WTC11 (cell line): ENCODE measurements at regions not wholly inside any gene's neighbourhood (a gene's known extent, or its start where the extent isn't known, plus 50 kb on each side); places are given as distances from the start of the nearest gene placed in this dataset.

Experiments used
- ATAC-seq: fragments of 200-7000 bp; cut with Tn5 transposase; 2 replicates; pipeline ENCODE4 v1.10.0; 2021; ENCODE audit warnings: mild to moderate bottlenecking, moderate library complexity
- CTCF ChIA-PET: fragments of 300-600 bp; sonication (Branson Sonifier 250); formaldehyde crosslinking; loops from one replicate; lab custom pipeline; 2021; ENCODE audit warnings: antibody characterized with exemption; lab: Charles Lee
- POLR2A ChIA-PET: fragments of 350-600 bp; sonication (Branson Sonifier 250); formaldehyde crosslinking; loops from one replicate; lab custom pipeline; 2021; ENCODE audit warnings: antibody characterized with exemption; lab: Charles Lee
- DNase-seq: peaks from one replicate; pipeline ENCODE4 v3.0.0; 2021; ENCODE audit warnings: low spot score
- H3K27ac Mint-ChIP-seq: 2 replicates; pipeline ENCODE4 v1.8.0; 2021; ENCODE audit warnings: mixed read lengths
- H3K27me3 Mint-ChIP-seq: 2 replicates; pipeline ENCODE4 v1.8.0; 2021; ENCODE audit warnings: low read depth, mild to moderate bottlenecking, moderate library complexity, mixed read lengths
- H3K36me3 Mint-ChIP-seq: 2 replicates; pipeline ENCODE4 v1.8.0; 2021; ENCODE audit warnings: mixed read lengths
- H3K4me1 Mint-ChIP-seq: 2 replicates; pipeline ENCODE4 v1.8.0; 2022; ENCODE audit warnings: mixed read lengths
- H3K4me3 Mint-ChIP-seq: 2 replicates; pipeline ENCODE4 v1.8.0; 2021; ENCODE audit warnings: mild to moderate bottlenecking, moderate library complexity, mixed read lengths
- H3K9me3 Mint-ChIP-seq: 2 replicates; pipeline ENCODE4 v1.8.0; 2021; ENCODE audit warnings: mixed read lengths
- ATF1 ChIP-seq: sonication (generic); formaldehyde crosslinking; IDR thresholded peaks from 2 replicates; pipeline ENCODE4 v1.8.1; 2023; ENCODE audit warnings: mild to moderate bottlenecking, moderate library complexity, missing genetic modification reagents
- ATF2 ChIP-seq: sonication (generic); formaldehyde crosslinking; IDR thresholded peaks from 2 replicates; pipeline ENCODE4 v1.8.1; 2022; ENCODE audit warnings: low read depth, missing genetic modification reagents, borderline replicate concordance
- ATF3 ChIP-seq: sonication (generic); formaldehyde crosslinking; conservative IDR thresholded peaks from 2 replicates; pipeline ENCODE4 v1.8.1; 2022; ENCODE audit warnings: mild to moderate bottlenecking, missing genetic modification reagents
- E2F5 ChIP-seq: sonication (generic); formaldehyde crosslinking; IDR thresholded peaks from 2 replicates; pipeline ENCODE4 v1.8.1; 2022; ENCODE audit warnings: mild to moderate bottlenecking, moderate library complexity, missing genetic modification reagents
- ELF4 ChIP-seq: sonication (generic); formaldehyde crosslinking; IDR thresholded peaks from 2 replicates; pipeline ENCODE4 v1.8.1; 2022; ENCODE audit warnings: low read depth, mild to moderate bottlenecking, moderate library complexity, missing genetic modification reagents
- ERG ChIP-seq: fragments of 250-450 bp; sonication (Bioruptor Pico); IDR thresholded peaks from 2 replicates; pipeline ENCODE4 v1.8.0; 2021; ENCODE audit warnings: mild to moderate bottlenecking
- ESRRA ChIP-seq: sonication (generic); formaldehyde crosslinking; IDR thresholded peaks from 2 replicates; pipeline ENCODE4 v1.8.1; 2022; ENCODE audit warnings: mild to moderate bottlenecking, missing genetic modification reagents, borderline replicate concordance
- GRHL2 ChIP-seq: fragments of 250-450 bp; sonication (Bioruptor Pico); IDR thresholded peaks from 2 replicates; pipeline ENCODE4 v1.8.0; 2022; ENCODE audit warnings: mild to moderate bottlenecking, moderate library complexity; ENCODE audit not compliant: insufficient replicate concordance, severe bottlenecking
- GTF2I ChIP-seq: fragments of 250-450 bp; sonication (Bioruptor Pico); conservative IDR thresholded peaks from 2 replicates; pipeline ENCODE4 v1.4.0; 2021; ENCODE audit warnings: mild to moderate bottlenecking
- IRF2 ChIP-seq: sonication (generic); formaldehyde crosslinking; IDR thresholded peaks from 2 replicates; pipeline ENCODE4 v1.8.0; 2022; ENCODE audit warnings: low read depth, missing genetic modification reagents, borderline replicate concordance
- JAZF1 ChIP-seq: fragments of 250-450 bp; sonication (Bioruptor Pico); IDR thresholded peaks from 2 replicates; pipeline ENCODE4 v1.9.0; 2021; ENCODE audit warnings: moderate library complexity, mild to moderate bottlenecking, inconsistent platforms
- JUN ChIP-seq: sonication (generic); formaldehyde crosslinking; IDR thresholded peaks from 2 replicates; pipeline ENCODE4 v1.8.0; 2023; ENCODE audit warnings: mild to moderate bottlenecking, missing genetic modification reagents
- NR1H2 ChIP-seq: sonication (generic); formaldehyde crosslinking; IDR thresholded peaks from 2 replicates; pipeline ENCODE4 v1.9.0; 2021; ENCODE audit warnings: mild to moderate bottlenecking, moderate library complexity, missing genetic modification reagents
- PREB ChIP-seq: sonication (generic); formaldehyde crosslinking; IDR thresholded peaks from 2 replicates; pipeline ENCODE4 v1.8.1; 2022; ENCODE audit warnings: mild to moderate bottlenecking, missing genetic modification reagents, moderate library complexity, borderline replicate concordance
- PRRX2 ChIP-seq: fragments of 250-450 bp; sonication (Bioruptor Pico); IDR thresholded peaks from 2 replicates; pipeline ENCODE4 v1.8.0; 2021; ENCODE audit warnings: mild to moderate bottlenecking
- TEAD1 ChIP-seq: sonication (generic); formaldehyde crosslinking; IDR thresholded peaks from 2 replicates; pipeline ENCODE4 v1.8.0; 2022; ENCODE audit warnings: mild to moderate bottlenecking, missing genetic modification reagents
- TEAD4 ChIP-seq: sonication (generic); formaldehyde crosslinking; IDR thresholded peaks from 2 replicates; pipeline ENCODE4 v1.8.0; 2022; ENCODE audit warnings: mild to moderate bottlenecking, missing genetic modification reagents
- TP53 ChIP-seq: sonication (generic); formaldehyde crosslinking; IDR thresholded peaks from 2 replicates; pipeline ENCODE4 v1.8.1; 2023; ENCODE audit warnings: mild to moderate bottlenecking, missing genetic modification reagents
- USF1 ChIP-seq: sonication (generic); formaldehyde crosslinking; IDR thresholded peaks from 2 replicates; pipeline ENCODE4 v1.8.0; 2022; ENCODE audit warnings: mild to moderate bottlenecking, missing genetic modification reagents
- ZMAT4 ChIP-seq: fragments of 250-450 bp; sonication (Bioruptor Pico); IDR thresholded peaks from 2 replicates; pipeline ENCODE4 v1.9.0; 2021; ENCODE audit warnings: mild to moderate bottlenecking
- ZNF232 ChIP-seq: sonication (generic); formaldehyde crosslinking; IDR thresholded peaks from 2 replicates; pipeline ENCODE4 v1.8.0; 2022; ENCODE audit warnings: mild to moderate bottlenecking, missing genetic modification reagents
- ZNF317 ChIP-seq: sonication (generic); formaldehyde crosslinking; IDR thresholded peaks from 2 replicates; pipeline ENCODE4 v1.8.1; 2023; ENCODE audit warnings: low read depth, mild to moderate bottlenecking, moderate library complexity, missing genetic modification reagents, borderline replicate concordance
- ZNF512 ChIP-seq: sonication (generic); formaldehyde crosslinking; IDR thresholded peaks from 2 replicates; pipeline ENCODE4 v1.8.1; 2022; ENCODE audit warnings: missing genetic modification reagents, borderline replicate concordance
- ZNF532 ChIP-seq: fragments of 250-450 bp; sonication (Bioruptor Pico); IDR thresholded peaks from 2 replicates; pipeline ENCODE4 v1.9.0; 2021; ENCODE audit warnings: mild to moderate bottlenecking, borderline replicate concordance

- 0 out of 2 replicates have a peak, but pooled peaks cover 5% of the 10 kb centered on the region for H3K36me3 Mint-ChIP-seq
- DNase-seq: no peak
- CTCF ChIA-PET: no interaction called here
- H3K27me3 Mint-ChIP-seq: no peaks in the 10 kb centered on the region
- H3K4me1 Mint-ChIP-seq: peaks cover 30% of the 10 kb centered on the region
- ATAC-seq: no peak
- TF ChIP-seq ELF4 (CRISPR knock-in tag) (no peak), PRRX2 (CRISPR knock-in tag) (no peak), GRHL2 (no peak), NR1H2 (CRISPR knock-in tag) (no peak), TEAD4 (CRISPR knock-in tag) (no peak), GTF2I (no peak), ZMAT4 (CRISPR knock-in tag) (no peak), TEAD1 (no peak), TP53 (CRISPR knock-in tag) (no peak), ZNF317 (no peak), JAZF1 (CRISPR knock-in tag) (no peak), JUN (no peak), PREB (no peak), ATF3 (CRISPR knock-in tag) (no peak), ZNF232 (CRISPR knock-in tag) (no peak), ERG (CRISPR knock-in tag) (no peak), ATF1 (no peak), ZNF532 (CRISPR knock-in tag) (no peak)
- POLR2A ChIA-PET: interaction anchor here (0.6 kb wide), 1 partner anchor 9 kb away, joined by 4 read pairs; no protein-coding TSS in a partner anchor
- peaks cover 7% of the 10 kb centered on the region for H3K9me3 Mint-ChIP-seq
- H3K4me3 Mint-ChIP-seq: no peak overlapping the region
- no peak overlapping the region for H3K27ac Mint-ChIP-seq
Observed at GRCh38 chr7:68205826-68206225, 1209.2 kb downstream of the TYW1 start.

GRCh38 chr7:68206946-68207485, 1210.4 kb downstream of the TYW1 start:
- Mint-ChIP-seq H3K9me3 (no peaks in the 10 kb centered on the region), H3K4me1 (peaks cover 39% of the 10 kb centered on the region), H3K27ac (no peak overlapping the region), H3K4me3 (no peak overlapping the region), H3K27me3 (no peaks in the 10 kb centered on the region), H3K36me3 (no peaks in the 10 kb centered on the region)
- ChIA-PET POLR2A (interaction anchor here (0.5 kb wide), 1 partner anchor 559 kb away, joined by 4 read pairs; no protein-coding TSS in a partner anchor), CTCF (interaction anchor here (0.7 kb wide), 1 partner anchor 213 kb away, joined by 3 read pairs; no protein-coding TSS in a partner anchor)
- DNase-seq (no peak), ATAC-seq (no peak)
- no peak for TF ChIP-seq ATF2
- TF ChIP-seq JAZF1 (CRISPR knock-in tag): no peak
- TF ChIP-seq ZNF512 (CRISPR knock-in tag): no peak
- no peak for TF ChIP-seq IRF2 (CRISPR knock-in tag)
- no peak for TF ChIP-seq USF1 (CRISPR knock-in tag)
- no peak for TF ChIP-seq E2F5 (CRISPR knock-in tag)
- no peak for TF ChIP-seq ESRRA (CRISPR knock-in tag)
- no peak for TF ChIP-seq TEAD4 (CRISPR knock-in tag)
